Esophagus muscularis mucosa (tissue), 4 donors: ENCODE measurements at regions not wholly inside any gene's neighbourhood (a gene's known extent, or its start where the extent isn't known, plus 50 kb on each side); places are given as distances from the start of the nearest gene placed in this dataset.

ENCODE experiments used
- EP300 ChIP-seq: sonication (generic); formaldehyde crosslinking; IDR thresholded peaks from one replicate; pipeline ENCODE4 v1.6.1; 2017; ENCODE audit warnings: antibody characterized with exemption
- POLR2A ChIP-seq: fragments of 450-650 bp; IDR thresholded peaks from one replicate; pipeline ENCODE4 v1.6.1; 2017; ENCODE audit warnings: antibody characterized with exemption, moderate library complexity, mild to moderate bottlenecking, low read depth
- POLR2AphosphoS5 ChIP-seq, 2 donors: sonication (generic); formaldehyde crosslinking; IDR thresholded peaks; one replicate each; pipeline ENCODE4 v1.6.1; 2017; ENCODE audit warnings: antibody characterized with exemption in 2 of 2
- TF ChIP-seq, protein P1 (sequence below), 3 experiments: fragments of 200-600 bp in 2 of 3; fragments of 450-650 bp in 1 of 3; sonication (generic) in 2 of 3; IDR thresholded peaks; one replicate each; pipeline ENCODE4 v1.5.1; 2017 to 2019; ENCODE audit warnings: antibody characterized with exemption in 3 of 3, mild to moderate bottlenecking in 2 of 3, moderate library complexity in 1 of 3

DNA sequence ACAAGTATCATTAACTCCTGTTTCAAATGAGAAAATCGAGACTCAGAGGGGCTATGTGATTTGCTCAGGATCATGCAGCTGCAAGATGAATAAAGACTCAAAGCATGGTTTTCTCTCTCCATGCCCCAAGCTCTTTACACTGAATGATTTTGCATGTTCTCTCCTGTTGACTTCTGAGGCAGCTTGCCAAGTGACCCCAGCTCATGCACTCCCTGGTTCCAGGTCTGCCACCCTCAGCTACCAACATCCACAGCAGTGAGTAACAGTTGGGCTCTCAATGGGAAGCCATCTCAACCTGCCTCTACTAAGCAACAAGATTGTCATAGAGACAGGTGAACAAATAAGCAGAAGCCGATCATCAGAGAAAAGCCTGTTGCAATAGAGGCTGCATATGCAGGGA is 116.9 kb upstream of the GADL1 start:
- TF ChIP-seq, protein P1, sequence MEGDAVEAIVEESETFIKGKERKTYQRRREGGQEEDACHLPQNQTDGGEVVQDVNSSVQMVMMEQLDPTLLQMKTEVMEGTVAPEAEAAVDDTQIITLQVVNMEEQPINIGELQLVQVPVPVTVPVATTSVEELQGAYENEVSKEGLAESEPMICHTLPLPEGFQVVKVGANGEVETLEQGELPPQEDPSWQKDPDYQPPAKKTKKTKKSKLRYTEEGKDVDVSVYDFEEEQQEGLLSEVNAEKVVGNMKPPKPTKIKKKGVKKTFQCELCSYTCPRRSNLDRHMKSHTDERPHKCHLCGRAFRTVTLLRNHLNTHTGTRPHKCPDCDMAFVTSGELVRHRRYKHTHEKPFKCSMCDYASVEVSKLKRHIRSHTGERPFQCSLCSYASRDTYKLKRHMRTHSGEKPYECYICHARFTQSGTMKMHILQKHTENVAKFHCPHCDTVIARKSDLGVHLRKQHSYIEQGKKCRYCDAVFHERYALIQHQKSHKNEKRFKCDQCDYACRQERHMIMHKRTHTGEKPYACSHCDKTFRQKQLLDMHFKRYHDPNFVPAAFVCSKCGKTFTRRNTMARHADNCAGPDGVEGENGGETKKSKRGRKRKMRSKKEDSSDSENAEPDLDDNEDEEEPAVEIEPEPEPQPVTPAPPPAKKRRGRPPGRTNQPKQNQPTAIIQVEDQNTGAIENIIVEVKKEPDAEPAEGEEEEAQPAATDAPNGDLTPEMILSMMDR (IDR thresholded peaks at IDR 0.05): no peak
- TF ChIP-seq POLR2AphosphoS5 (IDR thresholded peaks at IDR 0.05): no peak
- no peak for TF ChIP-seq POLR2A
- TF ChIP-seq EP300: no peak
